ENCODE measurements at regions not wholly inside any gene's neighbourhood (a gene's known extent, or its start where the extent isn't known, plus 50 kb on each side); places are given as distances from the start of the nearest gene placed in this dataset.

- H3K36me3 ChIP-seq (ENCODE audit: control insufficient read depth in 2 of 2, extremely low read depth in 1 of 2, insufficient read depth in 2 of 2, low read length in 2 of 2): no peaks in the 10 kb centered on the region
- FAIRE-seq (no peak), DNase-seq (ENCODE audit: low read depth, low spot score) (no peak)
- no peak overlapping the region for H3K9ac ChIP-seq (replicated peaks; ENCODE audit: extremely low read depth, insufficient read depth, low read length)
- H3K9me1 ChIP-seq (replicated peaks; ENCODE audit: control insufficient read depth, extremely low read depth, insufficient read depth, low read length): no peaks in the 10 kb centered on the region
- H3K27ac ChIP-seq (ENCODE audit: insufficient read depth, low read depth, low read length): no peak overlapping the region
- no peaks in the 10 kb centered on the region for H3K4me1 ChIP-seq (ENCODE audit: control insufficient read depth, extremely low read depth, insufficient read depth, low read length)
- H3K4me3 ChIP-seq (replicated peaks in 1 of 3; ENCODE audit: insufficient read depth in 1 of 3, low read depth in 1 of 3, low read length in 3 of 3): no peak overlapping the region
- ChIA-PET POLR2A (no interaction called here), CTCF (no interaction called here)
- H3K27me3 ChIP-seq (ENCODE audit: control insufficient read depth in 2 of 2, insufficient read depth in 2 of 2, low read length in 2 of 2): no peaks in the 10 kb centered on the region
- intact Hi-C loops (cut with micrococcal nuclease) (no loop called here), dilution Hi-C loops (cut with MboI; ENCODE audit: extremely low pct_ligation_motif_present, low sequenced_read_pairs) (no loop called here)
- H4K20me1 ChIP-seq (replicated peaks; ENCODE audit: control insufficient read depth, extremely low read depth, insufficient read depth, low read length): no peaks in the 10 kb centered on the region
- no peak overlapping the region for H2AFZ ChIP-seq (ENCODE audit: low read depth, low read length)
- H3K79me2 ChIP-seq (ENCODE audit: control insufficient read depth, insufficient read depth, low read length): no peaks in the 10 kb centered on the region
- no TSS peak for BruUV-seq (replicated peaks)
- TF ChIP-seq GATA2 (IDR thresholded peaks at IDR 0.05; ENCODE audit: insufficient read depth, insufficient read length, low read depth, low read length): no peak
- no peak for TF ChIP-seq POLR2A (IDR thresholded peaks at IDR 0.05; ENCODE audit: low read depth, low read length)
- no peak for TF ChIP-seq JUN (IDR thresholded peaks at IDR 0.05; ENCODE audit: borderline replicate concordance, insufficient read depth, insufficient read length, low read depth)
- no peak for TF ChIP-seq CTCF (IDR thresholded peaks at IDR 0.05; ENCODE audit: extremely low read depth in 1 of 2, insufficient read depth in 1 of 2, low read depth in 1 of 2, low read length in 2 of 2)
- TF ChIP-seq MAX (IDR thresholded peaks at IDR 0.05; ENCODE audit: insufficient read depth, insufficient read length): no peak
- TF ChIP-seq EZH2 (IDR thresholded peaks at IDR 0.05; ENCODE audit: borderline replicate concordance, low read depth, low read length, severe bottlenecking): no peak
- no peak for TF ChIP-seq POLR2AphosphoS5 (IDR thresholded peaks at IDR 0.05; ENCODE audit: insufficient read depth, low read depth, low read length)
- no peak for TF ChIP-seq FOS (IDR thresholded peaks at IDR 0.05; ENCODE audit: borderline replicate concordance, insufficient read depth, low read length)
- TF ChIP-seq MYC (IDR thresholded peaks at IDR 0.05; ENCODE audit: low read depth, low read length): no peak
- no peak overlapping the region for H3K4me2 ChIP-seq (ENCODE audit: insufficient read depth, low read length)
- H3K9me3 ChIP-seq (replicated peaks; ENCODE audit: control insufficient read depth, insufficient read depth, low read length): no peaks in the 10 kb centered on the region
Measured at GRCh38 chr4:112793033-112793432, 156.1 kb downstream of the LARP7 start.
